OCI-LY7 (cell line): ENCODE measurements at regions not wholly inside any gene's neighbourhood (a gene's known extent, or its start where the extent isn't known, plus 50 kb on each side); places are given as distances from the start of the nearest gene placed in this dataset.

Source experiments
- EZH2phosphoT487 ChIP-seq: fragments of 200-600 bp; sonication (generic); IDR thresholded peaks from 2 replicates; pipeline ENCODE4 v1.6.1; 2018; ENCODE audit warnings: low read depth, borderline replicate concordance, mild to moderate bottlenecking, mixed run types, antibody characterized with exemption, low read length, moderate library complexity, mixed read lengths
- TF ChIP-seq, protein P1 (sequence below): fragments of 200-600 bp; sonication (generic); conservative IDR thresholded peaks from 2 replicates; pipeline ENCODE4 v1.5.1; 2014; ENCODE audit warnings: mild to moderate bottlenecking, antibody characterized with exemption, low read length, moderate library complexity, mixed read lengths

DNA sequence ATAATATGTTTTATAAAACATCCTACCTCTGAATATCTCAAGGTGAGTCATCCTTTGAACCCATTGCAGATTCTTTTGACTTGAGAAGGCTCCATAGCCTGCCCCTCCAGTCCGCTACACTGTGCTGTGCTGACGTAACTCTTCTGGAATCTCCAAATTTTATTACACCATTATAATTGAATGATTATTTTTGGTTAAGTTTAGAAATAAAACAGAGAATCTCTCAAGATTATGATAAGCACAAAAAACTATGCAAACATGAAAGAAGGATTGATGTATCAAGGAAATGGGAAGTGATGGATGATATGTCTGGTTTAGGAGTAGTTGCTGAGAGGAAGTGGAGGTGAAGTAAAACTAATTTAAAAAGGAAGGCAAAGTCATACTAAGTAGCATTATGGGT is 1021.3 kb downstream of the HACE1 start:
- TF ChIP-seq, protein P1, sequence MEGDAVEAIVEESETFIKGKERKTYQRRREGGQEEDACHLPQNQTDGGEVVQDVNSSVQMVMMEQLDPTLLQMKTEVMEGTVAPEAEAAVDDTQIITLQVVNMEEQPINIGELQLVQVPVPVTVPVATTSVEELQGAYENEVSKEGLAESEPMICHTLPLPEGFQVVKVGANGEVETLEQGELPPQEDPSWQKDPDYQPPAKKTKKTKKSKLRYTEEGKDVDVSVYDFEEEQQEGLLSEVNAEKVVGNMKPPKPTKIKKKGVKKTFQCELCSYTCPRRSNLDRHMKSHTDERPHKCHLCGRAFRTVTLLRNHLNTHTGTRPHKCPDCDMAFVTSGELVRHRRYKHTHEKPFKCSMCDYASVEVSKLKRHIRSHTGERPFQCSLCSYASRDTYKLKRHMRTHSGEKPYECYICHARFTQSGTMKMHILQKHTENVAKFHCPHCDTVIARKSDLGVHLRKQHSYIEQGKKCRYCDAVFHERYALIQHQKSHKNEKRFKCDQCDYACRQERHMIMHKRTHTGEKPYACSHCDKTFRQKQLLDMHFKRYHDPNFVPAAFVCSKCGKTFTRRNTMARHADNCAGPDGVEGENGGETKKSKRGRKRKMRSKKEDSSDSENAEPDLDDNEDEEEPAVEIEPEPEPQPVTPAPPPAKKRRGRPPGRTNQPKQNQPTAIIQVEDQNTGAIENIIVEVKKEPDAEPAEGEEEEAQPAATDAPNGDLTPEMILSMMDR = no peak
- TF ChIP-seq EZH2phosphoT487 = no peak
